ENCODE measurements at regions not wholly inside any gene's neighbourhood (a gene's known extent, or its start where the extent isn't known, plus 50 kb on each side); places are given as distances from the start of the nearest gene placed in this dataset.

DNA sequence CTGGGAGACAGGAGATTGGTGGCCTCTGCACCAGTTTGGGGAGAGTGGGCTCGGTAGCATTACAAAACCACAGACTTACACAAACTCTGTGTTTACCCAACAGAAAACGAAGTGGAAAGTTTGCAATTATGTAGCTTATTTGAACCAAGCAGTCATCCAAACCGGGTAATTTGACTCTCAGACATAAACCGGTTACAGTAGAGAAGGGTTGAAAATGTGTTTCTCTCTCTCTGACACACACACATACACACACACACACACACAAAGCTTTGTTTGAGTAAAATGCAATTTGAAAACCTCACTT, 97.1 kb upstream of the ZNF608 start:
- no peaks in the 10 kb centered on the region for H3K27me3 ChIP-seq
- H3K9me3 ChIP-seq, result no peaks in the 10 kb centered on the region
- H3K36me3 ChIP-seq, result no peaks in the 10 kb centered on the region
- TF ChIP-seq, protein P1, sequence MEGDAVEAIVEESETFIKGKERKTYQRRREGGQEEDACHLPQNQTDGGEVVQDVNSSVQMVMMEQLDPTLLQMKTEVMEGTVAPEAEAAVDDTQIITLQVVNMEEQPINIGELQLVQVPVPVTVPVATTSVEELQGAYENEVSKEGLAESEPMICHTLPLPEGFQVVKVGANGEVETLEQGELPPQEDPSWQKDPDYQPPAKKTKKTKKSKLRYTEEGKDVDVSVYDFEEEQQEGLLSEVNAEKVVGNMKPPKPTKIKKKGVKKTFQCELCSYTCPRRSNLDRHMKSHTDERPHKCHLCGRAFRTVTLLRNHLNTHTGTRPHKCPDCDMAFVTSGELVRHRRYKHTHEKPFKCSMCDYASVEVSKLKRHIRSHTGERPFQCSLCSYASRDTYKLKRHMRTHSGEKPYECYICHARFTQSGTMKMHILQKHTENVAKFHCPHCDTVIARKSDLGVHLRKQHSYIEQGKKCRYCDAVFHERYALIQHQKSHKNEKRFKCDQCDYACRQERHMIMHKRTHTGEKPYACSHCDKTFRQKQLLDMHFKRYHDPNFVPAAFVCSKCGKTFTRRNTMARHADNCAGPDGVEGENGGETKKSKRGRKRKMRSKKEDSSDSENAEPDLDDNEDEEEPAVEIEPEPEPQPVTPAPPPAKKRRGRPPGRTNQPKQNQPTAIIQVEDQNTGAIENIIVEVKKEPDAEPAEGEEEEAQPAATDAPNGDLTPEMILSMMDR (IDR thresholded peaks at IDR 0.05; ENCODE audit: low read depth, low read length), result no peak
- DNase-seq, result no peak
- H3K4me1 ChIP-seq, result no peaks in the 10 kb centered on the region
- no peak overlapping the region for H3K4me3 ChIP-seq (ENCODE audit: low read depth, low read length)

DNA sequence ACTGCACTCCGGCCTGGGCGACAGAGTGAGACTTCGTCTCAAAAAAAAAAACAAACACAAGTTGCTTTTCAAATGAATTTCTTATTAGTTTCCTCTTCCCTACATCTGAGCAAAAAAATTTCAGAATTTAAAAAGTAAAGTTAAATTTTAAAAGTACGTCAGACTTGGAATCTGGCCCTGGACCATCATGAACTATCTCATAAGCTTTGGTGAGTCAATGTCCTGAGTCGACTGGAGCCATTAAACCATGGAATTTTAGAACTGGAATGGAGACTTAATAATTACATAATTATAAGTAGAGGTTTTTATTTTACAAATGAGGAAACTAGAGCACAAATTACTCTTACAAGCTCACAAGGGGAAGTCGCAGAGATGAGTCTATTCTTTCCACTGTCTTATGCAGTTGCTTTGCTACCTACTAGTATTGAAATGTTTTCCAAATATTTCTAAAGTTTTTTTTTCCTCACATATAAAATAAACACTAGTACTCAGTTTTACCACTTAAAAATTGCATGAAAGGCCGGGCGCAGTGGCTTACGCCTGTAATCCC, 98.0 kb upstream of the ZNF608 start:
- TF ChIP-seq, protein P1 (IDR thresholded peaks at IDR 0.05; ENCODE audit: low read depth, low read length), result no peak
- Histone ChIP-seq H3K4me3 (ENCODE audit: low read depth, low read length) (no peak overlapping the region), H3K36me3 (no peaks in the 10 kb centered on the region), H3K4me1 (no peaks in the 10 kb centered on the region), H3K27me3 (no peaks in the 10 kb centered on the region), H3K9me3 (no peaks in the 10 kb centered on the region)
- DNase-seq, result no peak

DNA sequence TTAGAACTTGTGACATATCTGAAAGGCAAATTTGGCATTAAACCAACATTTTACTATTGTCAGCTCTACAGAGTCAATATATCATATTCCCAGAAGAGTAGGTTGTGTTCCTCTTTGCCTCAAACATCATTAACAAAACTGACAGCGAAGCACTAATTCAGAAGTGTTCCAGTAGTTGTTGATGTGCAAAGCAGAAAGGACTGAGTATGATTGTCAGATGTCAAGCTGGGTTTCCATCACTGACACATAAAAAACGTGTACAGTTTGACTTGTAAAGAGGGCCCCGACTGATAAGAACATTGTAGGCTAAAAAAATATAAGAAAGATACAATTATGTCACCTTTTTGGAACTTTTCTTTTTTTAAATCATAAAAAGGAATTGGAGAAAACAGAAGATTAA, 101.5 kb upstream of the ZNF608 start:
- TF ChIP-seq, protein P1 (IDR thresholded peaks at IDR 0.05; ENCODE audit: low read depth, low read length), result no peak

DNA sequence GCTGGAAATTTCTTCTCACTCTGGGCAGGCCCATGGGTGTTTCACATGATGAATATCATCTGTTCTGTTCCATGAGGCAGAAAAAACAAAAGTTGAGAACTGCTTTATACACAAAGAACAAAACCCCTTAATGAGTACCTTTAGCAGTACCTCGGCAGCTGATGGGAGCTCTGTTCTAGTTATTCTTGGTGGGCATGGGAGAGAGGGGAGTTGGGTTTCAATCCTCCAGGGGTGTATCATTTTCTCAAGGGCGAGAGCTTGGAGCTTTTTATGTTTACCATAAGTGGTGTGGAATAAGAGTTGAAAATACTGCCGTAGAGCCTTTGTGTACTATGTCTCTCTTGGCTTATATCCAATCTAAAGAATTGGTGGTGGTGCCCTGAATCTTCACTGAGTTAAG, 103.3 kb upstream of the ZNF608 start:
- no peak for DNase-seq
- H3K4me3 ChIP-seq (ENCODE audit: low read depth, low read length), result no peak overlapping the region
- no peaks in the 10 kb centered on the region for H3K9me3 ChIP-seq
- no peaks in the 10 kb centered on the region for H3K4me1 ChIP-seq
- no peaks in the 10 kb centered on the region for H3K36me3 ChIP-seq
- TF ChIP-seq, protein P1 (IDR thresholded peaks at IDR 0.05; ENCODE audit: low read depth, low read length), result no peak
- H3K27me3 ChIP-seq, result no peaks in the 10 kb centered on the region

More for the DNA sequence above, 101.5 kb upstream of the ZNF608 start:
- Histone ChIP-seq H3K9me3 (no peaks in the 10 kb centered on the region), H3K4me3 (ENCODE audit: low read depth, low read length) (no peak overlapping the region), H3K27me3 (no peaks in the 10 kb centered on the region), H3K36me3 (no peaks in the 10 kb centered on the region), H3K4me1 (no peaks in the 10 kb centered on the region)
- no peak for DNase-seq

DNA sequence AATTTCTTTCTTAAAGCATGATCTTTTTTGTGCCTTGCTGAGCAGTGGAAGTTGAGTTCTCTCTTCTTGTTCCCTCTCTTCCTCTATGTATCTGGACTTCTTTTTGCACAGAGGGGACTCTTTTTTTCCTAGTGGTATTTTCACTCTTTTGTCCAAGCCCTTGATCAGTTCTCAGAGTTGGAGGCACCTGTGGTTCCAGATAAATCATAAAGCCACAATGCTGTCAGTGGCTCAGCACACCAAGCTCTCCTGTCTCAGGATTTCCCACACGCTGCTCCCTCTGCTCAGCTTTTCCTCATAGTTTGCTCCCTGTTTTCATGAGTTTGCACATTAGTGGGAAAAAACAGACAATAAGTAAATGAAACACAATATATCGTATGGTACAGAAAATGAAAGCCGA, 110.3 kb upstream of the ZNF608 start:
- Histone ChIP-seq H3K27me3 (no peaks in the 10 kb centered on the region), H3K4me1 (peaks cover 19% of the 10 kb centered on the region), H3K9me3 (no peaks in the 10 kb centered on the region), H3K4me3 (ENCODE audit: low read depth, low read length) (no peak overlapping the region), H3K36me3 (no peaks in the 10 kb centered on the region)
- DNase-seq, result no peak
- TF ChIP-seq, protein P1 (IDR thresholded peaks at IDR 0.05; ENCODE audit: low read depth, low read length), result no peak

DNA sequence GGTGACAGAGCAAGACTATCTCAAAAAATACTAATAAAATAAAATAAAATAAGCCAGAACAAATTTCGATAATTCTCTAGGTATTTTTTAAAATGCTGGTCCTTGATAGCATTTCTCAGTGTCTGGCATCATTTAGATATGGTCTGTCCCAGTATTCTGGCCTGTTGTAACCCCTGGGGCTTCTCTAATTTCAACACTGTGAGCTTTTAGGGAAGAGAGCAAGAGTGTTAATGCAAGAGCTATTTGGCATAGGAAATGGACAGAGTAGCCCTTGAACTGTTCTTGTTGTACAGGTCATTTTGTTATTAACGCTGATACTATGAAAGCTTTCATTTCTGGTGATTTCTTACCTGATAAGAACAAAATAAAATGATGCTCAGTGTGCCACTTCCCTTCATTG, 112.2 kb upstream of the ZNF608 start:
- H3K4me1 ChIP-seq, result peaks cover 19% of the 10 kb centered on the region
- no peak for DNase-seq
- no peaks in the 10 kb centered on the region for H3K27me3 ChIP-seq
- H3K9me3 ChIP-seq, result no peaks in the 10 kb centered on the region
- no peak overlapping the region for H3K4me3 ChIP-seq (ENCODE audit: low read depth, low read length)
- TF ChIP-seq, protein P1 (IDR thresholded peaks at IDR 0.05; ENCODE audit: low read depth, low read length), result no peak
- no peaks in the 10 kb centered on the region for H3K36me3 ChIP-seq
